Suprapubic skin (tissue), 4 donors: ENCODE measurements at regions not wholly inside any gene's neighbourhood (a gene's known extent, or its start where the extent isn't known, plus 50 kb on each side); places are given as distances from the start of the nearest gene placed in this dataset.

ENCODE experiments used
- POLR2A ChIP-seq, 2 donors: fragments of 450-650 bp; IDR thresholded peaks; one replicate each; pipeline ENCODE4 v1.6.1; 2017; ENCODE audit warnings: antibody characterized with exemption in 2 of 2, mild to moderate bottlenecking in 2 of 2, moderate library complexity in 2 of 2
- POLR2AphosphoS5 ChIP-seq, 3 donors: sonication (generic); formaldehyde crosslinking; IDR thresholded peaks; one replicate each; pipeline ENCODE4 v1.6.1; 2017; ENCODE audit warnings: antibody characterized with exemption in 3 of 3
- TF ChIP-seq, protein P1 (sequence below), 2 donors: fragments of 200-600 bp in 1 of 2; fragments of 450-650 bp in 1 of 2; sonication (generic) in 1 of 2; IDR thresholded peaks; one replicate each; pipeline ENCODE4 v1.5.1; 2016 to 2019; ENCODE audit warnings: antibody characterized with exemption in 2 of 2, mild to moderate bottlenecking in 1 of 2, moderate library complexity in 1 of 2

DNA sequence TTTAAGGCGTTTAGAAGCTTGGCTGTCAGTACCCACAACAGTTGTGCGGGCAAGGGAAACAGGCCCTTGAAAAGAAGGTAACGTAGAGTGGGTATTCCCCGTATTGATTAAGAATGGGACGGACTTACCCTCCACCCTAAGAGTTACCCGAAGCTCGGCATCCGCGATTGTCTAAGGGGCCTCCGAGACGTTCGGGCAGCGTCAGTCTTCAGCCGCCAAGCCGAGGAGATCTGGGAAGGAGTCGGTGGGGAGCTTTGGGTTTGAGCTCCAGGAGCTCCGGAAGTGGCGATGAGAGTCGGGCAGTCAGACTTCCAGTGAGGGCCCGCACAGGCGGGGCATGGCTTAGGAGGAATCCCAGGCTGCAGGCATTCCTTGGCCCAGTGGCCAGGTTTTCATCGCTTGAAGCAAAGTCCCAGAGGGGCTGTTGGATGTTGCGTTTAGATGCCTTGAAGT is 748.2 kb upstream of the ADGRB3 start:
- TF ChIP-seq, protein P1, sequence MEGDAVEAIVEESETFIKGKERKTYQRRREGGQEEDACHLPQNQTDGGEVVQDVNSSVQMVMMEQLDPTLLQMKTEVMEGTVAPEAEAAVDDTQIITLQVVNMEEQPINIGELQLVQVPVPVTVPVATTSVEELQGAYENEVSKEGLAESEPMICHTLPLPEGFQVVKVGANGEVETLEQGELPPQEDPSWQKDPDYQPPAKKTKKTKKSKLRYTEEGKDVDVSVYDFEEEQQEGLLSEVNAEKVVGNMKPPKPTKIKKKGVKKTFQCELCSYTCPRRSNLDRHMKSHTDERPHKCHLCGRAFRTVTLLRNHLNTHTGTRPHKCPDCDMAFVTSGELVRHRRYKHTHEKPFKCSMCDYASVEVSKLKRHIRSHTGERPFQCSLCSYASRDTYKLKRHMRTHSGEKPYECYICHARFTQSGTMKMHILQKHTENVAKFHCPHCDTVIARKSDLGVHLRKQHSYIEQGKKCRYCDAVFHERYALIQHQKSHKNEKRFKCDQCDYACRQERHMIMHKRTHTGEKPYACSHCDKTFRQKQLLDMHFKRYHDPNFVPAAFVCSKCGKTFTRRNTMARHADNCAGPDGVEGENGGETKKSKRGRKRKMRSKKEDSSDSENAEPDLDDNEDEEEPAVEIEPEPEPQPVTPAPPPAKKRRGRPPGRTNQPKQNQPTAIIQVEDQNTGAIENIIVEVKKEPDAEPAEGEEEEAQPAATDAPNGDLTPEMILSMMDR (IDR thresholded peaks at IDR 0.05), result no peak
- TF ChIP-seq POLR2A (IDR thresholded peaks at IDR 0.05) (no peak), POLR2AphosphoS5 (IDR thresholded peaks at IDR 0.05) (no peak)
